HEK293T (cell line): ENCODE measurements at regions not wholly inside any gene's neighbourhood (a gene's known extent, or its start where the extent isn't known, plus 50 kb on each side); places are given as distances from the start of the nearest gene placed in this dataset.

ENCODE experiments used
- CTCF ChIA-PET: fragments of 350-600 bp; formaldehyde crosslinking; extraction: SDS; loops from one replicate; lab custom pipeline; 2021; ENCODE audit warnings: antibody characterized with exemption, inconsistent platforms; lab: Yijun Ruan, JAX
- POLR2A ChIA-PET: fragments of 350-600 bp; formaldehyde crosslinking; extraction: SDS; loops from one replicate; lab custom pipeline; 2020; ENCODE audit warnings: antibody characterized with exemption, inconsistent platforms; lab: Yijun Ruan, JAX
- DNase-seq: peaks from one replicate; pipeline ENCODE4 v3.0.0; 2012; ENCODE audit warnings: mixed read lengths; ENCODE audit errors: extremely low spot score
- ARNT ChIP-seq: fragments of 450-650 bp; IDR thresholded peaks from 2 replicates; pipeline ENCODE4 v1.6.1; 2017; ENCODE audit warnings: mild to moderate bottlenecking
- BHLHE40 ChIP-seq: fragments of 450-650 bp; IDR thresholded peaks from 2 replicates; pipeline ENCODE4 v1.6.1; 2016; ENCODE audit warnings: mild to moderate bottlenecking, moderate library complexity, borderline replicate concordance
- CTBP1 ChIP-seq: fragments of 450-650 bp; IDR thresholded peaks from 2 replicates; pipeline ENCODE4 v1.6.1; 2016; ENCODE audit warnings: borderline replicate concordance
- ELF4 ChIP-seq: fragments of 450-650 bp; IDR thresholded peaks from 2 replicates; pipeline ENCODE4 v1.6.1; 2017; ENCODE audit warnings: antibody characterized with exemption
- FOXA1 ChIP-seq: fragments of 450-650 bp; IDR thresholded peaks from 2 replicates; pipeline ENCODE4 v1.6.1; 2016; ENCODE audit warnings: mild to moderate bottlenecking
- FOXK2 ChIP-seq: fragments of 450-650 bp; IDR thresholded peaks from 2 replicates; pipeline ENCODE4 v1.6.1; 2016; ENCODE audit warnings: mild to moderate bottlenecking
- FOXM1 ChIP-seq: fragments of 450-650 bp; IDR thresholded peaks from 2 replicates; pipeline ENCODE4 v1.6.1; 2017; ENCODE audit warnings: mild to moderate bottlenecking, borderline replicate concordance
- HDGF ChIP-seq: fragments of 450-650 bp; IDR thresholded peaks from 2 replicates; pipeline ENCODE4 v1.6.1; 2017; ENCODE audit warnings: antibody characterized with exemption, borderline replicate concordance
- L3MBTL2 ChIP-seq: fragments of 450-650 bp; conservative IDR thresholded peaks from 2 replicates; pipeline ENCODE4 v1.6.1; 2016; ENCODE audit warnings: mild to moderate bottlenecking
- LEF1 ChIP-seq: fragments of 450-650 bp; IDR thresholded peaks from 2 replicates; pipeline ENCODE4 v1.6.1; 2017; ENCODE audit warnings: mild to moderate bottlenecking, borderline replicate concordance
- NFRKB ChIP-seq: fragments of 450-650 bp; IDR thresholded peaks from 2 replicates; pipeline ENCODE4 v1.6.1; 2016; ENCODE audit warnings: mild to moderate bottlenecking, moderate library complexity
- PKNOX1 ChIP-seq: fragments of 450-650 bp; IDR thresholded peaks from 2 replicates; pipeline ENCODE4 v1.6.1; 2016
- SP1 ChIP-seq: fragments of 450-650 bp; IDR thresholded peaks from 2 replicates; pipeline ENCODE4 v1.6.1; 2017
- SUZ12 ChIP-seq: fragments of 450-650 bp; IDR thresholded peaks from 2 replicates; pipeline ENCODE4 v1.6.1; 2016; ENCODE audit warnings: mild to moderate bottlenecking
- TARDBP ChIP-seq: fragments of 450-650 bp; IDR thresholded peaks from 2 replicates; pipeline ENCODE4 v1.6.1; 2016
- ZNF384 ChIP-seq: fragments of 450-650 bp; IDR thresholded peaks from 2 replicates; pipeline ENCODE4 v1.6.1; 2016

DNA sequence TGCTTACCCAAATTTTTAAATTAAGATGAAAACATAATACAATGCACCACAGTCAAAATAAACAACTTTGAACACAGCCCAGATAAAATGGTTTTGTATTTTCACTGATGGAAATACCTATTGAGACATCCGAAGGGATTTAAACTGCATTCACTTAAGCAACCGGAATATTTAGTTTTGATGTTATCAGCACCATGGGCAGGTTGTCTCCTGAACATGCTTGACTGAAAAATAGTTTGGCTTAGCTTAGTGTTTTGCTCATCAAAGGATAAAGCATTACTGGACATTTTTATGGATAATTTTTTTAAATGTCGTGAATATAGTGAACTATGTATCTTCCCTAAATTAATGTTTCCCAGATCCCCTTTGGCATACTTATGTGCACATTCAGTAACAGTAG lies 177.5 kb downstream of the GJA1 start:
- CTCF ChIA-PET, result interaction anchor here (0.6 to 0.9 kb wide), 2 partner anchors 14 to 183 kb away, joined by 3 to 4 read pairs; no protein-coding TSS in a partner anchor
- POLR2A ChIA-PET, result no interaction called here
- TF ChIP-seq HDGF, result no peak
- TF ChIP-seq FOXA1, result no peak
- TF ChIP-seq FOXM1, result no peak
- no peak for TF ChIP-seq BHLHE40
- no peak for TF ChIP-seq LEF1
- no peak for TF ChIP-seq TARDBP
- no peak for TF ChIP-seq ARNT
- no peak for TF ChIP-seq ZNF384
- no peak for TF ChIP-seq CTBP1
- no peak for TF ChIP-seq SUZ12
- DNase-seq, result no peak

DNA sequence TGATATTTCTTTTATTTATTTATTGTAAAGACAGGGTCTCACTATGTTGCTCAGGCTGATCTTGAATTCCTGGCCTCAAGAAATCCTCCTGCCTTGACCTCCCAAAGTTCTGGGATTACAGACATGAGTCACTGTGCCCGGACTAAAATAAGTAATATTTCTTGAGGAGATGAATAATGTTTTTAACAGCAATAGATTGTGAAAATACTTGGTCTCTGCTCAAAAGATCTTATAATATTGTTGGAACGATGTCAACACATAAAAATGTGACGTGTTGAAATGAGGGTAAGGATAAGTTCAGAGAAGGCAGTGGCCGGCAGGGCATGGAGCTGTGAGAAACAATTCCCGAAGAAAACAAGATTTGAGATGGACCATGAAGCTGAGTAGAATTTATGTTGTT lies 178.7 kb downstream of the GJA1 start:
- no peak for DNase-seq
- ChIA-PET POLR2A (no interaction called here), CTCF (no interaction called here)
- TF ChIP-seq FOXA1, result no peak

GRCh38 chr6:121615493-121615892 lies 180.0 kb downstream of the GJA1 start:
- ChIA-PET POLR2A (no interaction called here), CTCF (no interaction called here)
- TF ChIP-seq PKNOX1, result peak; percentile 80
- TF ChIP-seq NFRKB, result no peak
- TF ChIP-seq LEF1, result peak; percentile 98
- peak; percentile 27 for DNase-seq

GRCh38 chr6:121616406-121616805 lies 181.0 kb downstream of the GJA1 start:
- no peak for TF ChIP-seq FOXA1
- no peak for TF ChIP-seq FOXM1
- TF ChIP-seq SP1, result no peak
- TF ChIP-seq TARDBP, result no peak
- TF ChIP-seq NFRKB, result no peak
- ChIA-PET POLR2A (no interaction called here), CTCF (no interaction called here)
- no peak for DNase-seq

DNA sequence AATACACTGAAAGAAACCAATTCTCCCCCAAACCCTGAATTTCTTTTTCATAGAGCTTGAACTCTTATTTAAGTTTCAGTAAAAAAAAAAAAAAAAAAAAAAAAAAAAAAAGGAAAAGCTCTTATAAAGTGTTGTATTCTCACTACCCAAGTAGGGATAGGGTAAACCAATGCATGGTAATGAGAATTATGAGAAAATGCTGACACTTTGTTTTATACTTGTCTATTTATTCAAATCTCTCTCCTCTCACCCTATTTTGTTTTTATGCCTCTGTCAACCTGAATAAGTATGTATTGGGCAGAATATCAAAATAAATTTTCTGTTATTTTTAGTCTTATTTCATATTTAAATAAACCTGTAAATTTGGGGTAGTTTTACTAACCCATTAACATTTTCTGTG lies 181.9 kb downstream of the GJA1 start:
- ChIA-PET CTCF (no interaction called here), POLR2A (no interaction called here)
- TF ChIP-seq ELF4 (no peak), FOXK2 (no peak), LEF1 (no peak), CTBP1 (no peak), FOXM1 (no peak), TARDBP (no peak), SUZ12 (no peak), ZNF384 (no peak), BHLHE40 (no peak), FOXA1 (no peak), SP1 (no peak)
- no peak for DNase-seq

- no peak for DNase-seq
- CTCF ChIA-PET, result no interaction called here
- POLR2A ChIA-PET, result no interaction called here
- TF ChIP-seq SUZ12 (no peak), BHLHE40 (no peak), CTBP1 (no peak), HDGF (no peak), L3MBTL2 (no peak), TARDBP (no peak), FOXA1 (no peak), NFRKB (no peak), FOXM1 (no peak), ARNT (no peak), ZNF384 (no peak), PKNOX1 (no peak), ELF4 (no peak), FOXK2 (no peak), LEF1 (no peak), SP1 (no peak)
Measured at GRCh38 chr6:121619013-121619412, 183.6 kb downstream of the GJA1 start.

DNA sequence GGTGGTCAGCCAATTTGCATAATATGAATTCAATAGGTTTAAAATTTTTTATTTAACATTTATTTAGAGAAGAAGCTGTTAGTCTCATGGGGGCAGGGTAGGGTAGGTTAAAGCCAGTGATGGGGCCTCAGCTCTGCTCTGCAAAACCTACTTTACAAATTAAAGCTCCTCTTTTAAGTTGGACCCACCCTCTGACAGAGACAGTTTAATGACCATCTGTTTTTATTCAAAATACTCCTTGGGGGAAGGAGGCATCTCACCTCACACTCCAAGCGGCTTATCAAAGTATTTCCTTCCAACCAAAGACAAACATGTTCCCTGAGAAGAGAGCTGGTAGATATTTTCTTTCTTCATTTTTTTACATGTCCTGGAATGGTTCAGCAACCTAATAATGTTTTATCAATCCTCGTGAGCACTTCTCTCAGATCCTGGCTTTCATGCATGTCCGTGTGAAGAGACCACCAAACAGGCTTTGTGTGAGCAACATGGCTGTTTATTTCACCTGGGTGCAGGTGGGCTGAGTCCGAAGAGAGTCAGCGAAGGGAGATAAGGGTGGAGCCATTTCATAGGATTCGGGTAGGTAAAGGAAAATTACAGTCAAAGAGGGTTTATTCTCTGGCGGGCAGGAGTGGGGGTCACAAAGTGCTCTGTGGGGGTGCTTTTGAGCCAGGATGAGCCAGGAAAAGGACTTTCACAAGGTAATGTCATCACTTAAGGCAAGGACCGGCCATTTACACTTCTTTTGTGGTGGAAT lies 184.7 kb downstream of the GJA1 start:
- no peak for DNase-seq
- TF ChIP-seq ELF4, result no peak
- TF ChIP-seq ARNT, result no peak
- TF ChIP-seq ZNF384, result no peak
- TF ChIP-seq BHLHE40, result no peak
- TF ChIP-seq SP1, result no peak
- TF ChIP-seq NFRKB, result no peak
- TF ChIP-seq TARDBP, result no peak
- no peak for TF ChIP-seq LEF1
- no peak for TF ChIP-seq FOXA1
- no peak for TF ChIP-seq HDGF
- TF ChIP-seq FOXM1, result no peak
- no peak for TF ChIP-seq SUZ12
- ChIA-PET CTCF (no interaction called here), POLR2A (no interaction called here)
